ENCODE measurements at regions not wholly inside any gene's neighbourhood (a gene's known extent, or its start where the extent isn't known, plus 50 kb on each side); places are given as distances from the start of the nearest gene placed in this dataset.
"Not testable (repeated sequence)": the region's sequence is repeated elsewhere in the genome, so short reads cannot be mapped to it uniquely, and the experiment has no call there.

GRCh38 chr18:9000733-9001132 is 101.8 kb upstream of the NDUFV2 start:
- intact Hi-C loops (cut with micrococcal nuclease; ENCODE audit: unreplicated experiment): no loop called here
- CTCF ChIA-PET (ENCODE audit: unreplicated experiment): no interaction called here
- H3K9me2 ChIP-seq (ENCODE audit: insufficient read depth, low read length): no peaks in the 10 kb centered on the region
- no peaks in the 10 kb centered on the region; the same call in 1 of the 2 replicates for H3K36me3 ChIP-seq (ENCODE audit: insufficient read depth, low read length)
- no TSS peak for BruUV-seq (replicated peaks)
- no peak overlapping the region for H2AFZ ChIP-seq (ENCODE audit: low read length)
- H4K20me1 ChIP-seq (ENCODE audit: insufficient read depth, low read length): no peaks in the 10 kb centered on the region
- no peaks in the 10 kb centered on the region for H3K79me2 ChIP-seq (ENCODE audit: insufficient read depth, low read depth, low read length)
- no peak for DNase-seq (ENCODE audit: low spot score)
- H3K4me3 ChIP-seq (ENCODE audit: low read depth, low read length, poor library complexity, severe bottlenecking): no peak overlapping the region
- peaks cover 3% of the 10 kb centered on the region for H3K4me1 ChIP-seq (ENCODE audit: insufficient read depth, low read length, poor library complexity, severe bottlenecking)
- H3K9me3 ChIP-seq (ENCODE audit: low read length): peaks cover 31% of the 10 kb centered on the region; the same call in 1 of the 2 replicates
- TF ChIP-seq EZH2phosphoT487 (IDR thresholded peaks at IDR 0.05; ENCODE audit: borderline replicate concordance, low read depth, low read length) (no peak), CTCF (conservative IDR thresholded peaks at IDR 0.05; ENCODE audit: low read length) (no peak)
- H3K4me2 ChIP-seq (ENCODE audit: low read length): no peak overlapping the region
- H3K27ac ChIP-seq (ENCODE audit: low read depth, low read length, poor library complexity, severe bottlenecking): no peak overlapping the region
- POLR2A ChIA-PET: interaction anchor here (0.6 to 1.1 kb wide), 5 partner anchors 9 to 273 kb away, joined by 3 to 4 read pairs (median 3); no protein-coding TSS in a partner anchor

GRCh38 chr18:9001209-9001608 is 101.3 kb upstream of the NDUFV2 start:
- Histone ChIP-seq H3K27ac (ENCODE audit: low read depth, low read length, poor library complexity, severe bottlenecking) (no peak overlapping the region), H2AFZ (ENCODE audit: low read length) (no peak overlapping the region), H3K9me3 (ENCODE audit: low read length) (peaks cover 36% of the 10 kb centered on the region; the same call in 1 of the 2 replicates), H3K9me2 (ENCODE audit: insufficient read depth, low read length) (no peaks in the 10 kb centered on the region), H3K4me3 (ENCODE audit: low read depth, low read length, poor library complexity, severe bottlenecking) (no peak overlapping the region), H3K4me2 (ENCODE audit: low read length) (no peak overlapping the region), H3K36me3 (ENCODE audit: insufficient read depth, low read length) (no peaks in the 10 kb centered on the region; the same call in 1 of the 2 replicates), H4K20me1 (ENCODE audit: insufficient read depth, low read length) (no peaks in the 10 kb centered on the region), H3K79me2 (ENCODE audit: insufficient read depth, low read depth, low read length) (no peaks in the 10 kb centered on the region), H3K4me1 (ENCODE audit: insufficient read depth, low read length, poor library complexity, severe bottlenecking) (peaks cover 8% of the 10 kb centered on the region)
- DNase-seq (ENCODE audit: low spot score): no peak
- CTCF ChIA-PET (ENCODE audit: unreplicated experiment): no interaction called here
- BruUV-seq (replicated peaks): no TSS peak
- TF ChIP-seq EZH2phosphoT487 (IDR thresholded peaks at IDR 0.05; ENCODE audit: borderline replicate concordance, low read depth, low read length): no peak
- no peak for TF ChIP-seq CTCF (conservative IDR thresholded peaks at IDR 0.05; ENCODE audit: low read length)
- intact Hi-C loops (cut with micrococcal nuclease; ENCODE audit: unreplicated experiment): no loop called here
- POLR2A ChIA-PET: interaction anchor here (0.6 to 1.3 kb wide), 3 partner anchors 9 to 230 kb away, joined by 3 to 4 read pairs (median 3); no protein-coding TSS in a partner anchor

- Histone ChIP-seq H3K4me2 (ENCODE audit: low read length) (no peak overlapping the region), H3K9me3 (ENCODE audit: low read length) (peaks cover 37% of the 10 kb centered on the region; the same call in 1 of the 2 replicates), H3K4me1 (ENCODE audit: insufficient read depth, low read length, poor library complexity, severe bottlenecking) (peaks cover 21% of the 10 kb centered on the region), H3K27ac (ENCODE audit: low read depth, low read length, poor library complexity, severe bottlenecking) (no peak overlapping the region), H3K36me3 (ENCODE audit: insufficient read depth, low read length) (no peaks in the 10 kb centered on the region; the same call in 1 of the 2 replicates), H4K20me1 (ENCODE audit: insufficient read depth, low read length) (no peaks in the 10 kb centered on the region), H2AFZ (ENCODE audit: low read length) (no peak overlapping the region), H3K4me3 (ENCODE audit: low read depth, low read length, poor library complexity, severe bottlenecking) (no peak overlapping the region), H3K9me2 (ENCODE audit: insufficient read depth, low read length) (no peaks in the 10 kb centered on the region), H3K79me2 (ENCODE audit: insufficient read depth, low read depth, low read length) (no peaks in the 10 kb centered on the region)
- intact Hi-C loops (cut with micrococcal nuclease; ENCODE audit: unreplicated experiment): no loop called here
- CTCF ChIA-PET (ENCODE audit: unreplicated experiment): no interaction called here
- no peak for DNase-seq (ENCODE audit: low spot score)
- no peak for TF ChIP-seq EZH2phosphoT487 (IDR thresholded peaks at IDR 0.05; ENCODE audit: borderline replicate concordance, low read depth, low read length)
- no peak for TF ChIP-seq CTCF (conservative IDR thresholded peaks at IDR 0.05; ENCODE audit: low read length)
- BruUV-seq (replicated peaks): no TSS peak
- POLR2A ChIA-PET: interaction anchor here (0.9 to 1.4 kb wide), 2 partner anchors 22 kb away, joined by 3 to 4 read pairs; no protein-coding TSS in a partner anchor
Measured at GRCh38 chr18:9003406-9004100, 98.9 kb upstream of the NDUFV2 start.

- H3K4me3 ChIP-seq (ENCODE audit: low read depth, low read length, poor library complexity, severe bottlenecking); BruUV-seq (replicated peaks); H4K20me1 ChIP-seq (ENCODE audit: insufficient read depth, low read length); H2AFZ ChIP-seq (ENCODE audit: low read length); H3K79me2 ChIP-seq (ENCODE audit: insufficient read depth, low read depth, low read length); DNase-seq (ENCODE audit: low spot score); H3K36me3 ChIP-seq (ENCODE audit: insufficient read depth, low read length); H3K4me2 ChIP-seq (ENCODE audit: low read length); intact Hi-C loops (cut with micrococcal nuclease; ENCODE audit: unreplicated experiment); H3K27ac ChIP-seq (ENCODE audit: low read depth, low read length, poor library complexity, severe bottlenecking); H3K9me2 ChIP-seq (ENCODE audit: insufficient read depth, low read length); CTCF ChIA-PET (ENCODE audit: unreplicated experiment): not testable (repeated sequence)
- POLR2A ChIA-PET: interaction anchor here (0.6 to 1.4 kb wide), 7 partner anchors 13 to 667 kb away, joined by 3 to 5 read pairs (median 4); no protein-coding TSS in a partner anchor
- peaks cover 27% of the 10 kb centered on the region for H3K4me1 ChIP-seq (ENCODE audit: insufficient read depth, low read length, poor library complexity, severe bottlenecking)
- peaks cover 37% of the 10 kb centered on the region; the same call in 1 of the 2 replicates for H3K9me3 ChIP-seq (ENCODE audit: low read length)
Measured at GRCh38 chr18:9004308-9004707, 98.2 kb upstream of the NDUFV2 start.

All from OCI-LY7 (cell line).